ENCODE measurements at regions not wholly inside any gene's neighbourhood (a gene's known extent, or its start where the extent isn't known, plus 50 kb on each side); places are given as distances from the start of the nearest gene placed in this dataset.
A peak's percentile ranks its signal among the peaks of the same experiment; 100 is the strongest.

- H3K9me3 Mint-ChIP-seq (ENCODE audit: low read depth) = no peaks in the 10 kb centered on the region
- H3K36me3 Mint-ChIP-seq (ENCODE audit: insufficient read depth) = no peaks in the 10 kb centered on the region
- H3K4me1 Mint-ChIP-seq (ENCODE audit: low read depth) = peaks cover 53% of the 10 kb centered on the region
- no peak overlapping the region for H3K27ac Mint-ChIP-seq
- DNase-seq (ENCODE audit: low spot score, unreplicated experiment) = no peak
- peaks cover 3% of the 10 kb centered on the region for H3K27me3 Mint-ChIP-seq
- TF ChIP-seq CTCF (IDR thresholded peaks at IDR 0.05; ENCODE audit: unreplicated experiment) = no peak
- no peak overlapping the region for H3K4me3 Mint-ChIP-seq (ENCODE audit: low read depth)
Observed at GRCh38 chr3:193908181-193908744, 227.7 kb upstream of the HES1 start.

GRCh38 chr3:193909387-193909786 is 226.6 kb upstream of the HES1 start:
- no peaks in the 10 kb centered on the region for H3K9me3 Mint-ChIP-seq (ENCODE audit: low read depth)
- peaks cover 51% of the 10 kb centered on the region for H3K4me1 Mint-ChIP-seq (ENCODE audit: low read depth)
- H3K27ac Mint-ChIP-seq = no peak overlapping the region

GRCh38 chr3:193910310-193910709 is 225.6 kb upstream of the HES1 start:
- H3K36me3 Mint-ChIP-seq (ENCODE audit: insufficient read depth) = no peaks in the 10 kb centered on the region
- H3K27ac Mint-ChIP-seq = peak overlapping the region; percentile 65
- no peak for TF ChIP-seq CTCF (IDR thresholded peaks at IDR 0.05; ENCODE audit: unreplicated experiment)
- peaks cover 3% of the 10 kb centered on the region for H3K27me3 Mint-ChIP-seq
- no peak overlapping the region for H3K4me3 Mint-ChIP-seq (ENCODE audit: low read depth)
- peaks cover 58% of the 10 kb centered on the region for H3K4me1 Mint-ChIP-seq (ENCODE audit: low read depth)
- no peaks in the 10 kb centered on the region for H3K9me3 Mint-ChIP-seq (ENCODE audit: low read depth)
- no peak for DNase-seq (ENCODE audit: low spot score, unreplicated experiment)

More at GRCh38 chr3:193909387-193909786, 226.6 kb upstream of the HES1 start:
- no peak for TF ChIP-seq CTCF (IDR thresholded peaks at IDR 0.05; ENCODE audit: unreplicated experiment)
- peaks cover 3% of the 10 kb centered on the region for H3K27me3 Mint-ChIP-seq
- no peak for DNase-seq (ENCODE audit: low spot score, unreplicated experiment)
- no peak overlapping the region for H3K4me3 Mint-ChIP-seq (ENCODE audit: low read depth)
- no peaks in the 10 kb centered on the region for H3K36me3 Mint-ChIP-seq (ENCODE audit: insufficient read depth)

- peaks cover 62% of the 10 kb centered on the region for H3K4me1 Mint-ChIP-seq (ENCODE audit: low read depth)
Observed at GRCh38 chr3:193910886-193911738, 224.8 kb upstream of the HES1 start.

More at GRCh38 chr3:193910886-193911738, 224.8 kb upstream of the HES1 start:
- no peak for DNase-seq (ENCODE audit: low spot score, unreplicated experiment)
- no peak for TF ChIP-seq CTCF (IDR thresholded peaks at IDR 0.05; ENCODE audit: unreplicated experiment)
- Mint-ChIP-seq H3K9me3 (ENCODE audit: low read depth) (no peaks in the 10 kb centered on the region), H3K27me3 (peaks cover 3% of the 10 kb centered on the region), H3K27ac (no peak overlapping the region), H3K4me3 (ENCODE audit: low read depth) (no peak overlapping the region), H3K36me3 (ENCODE audit: insufficient read depth) (no peaks in the 10 kb centered on the region)
